HCT116 (cell line): ENCODE measurements at regions not wholly inside any gene's neighbourhood (a gene's known extent, or its start where the extent isn't known, plus 50 kb on each side); places are given as distances from the start of the nearest gene placed in this dataset.

Experiments
- ATAC-seq: fragments of 200-7000 bp; cut with Tn5 transposase; 2 replicates; pipeline ENCODE4 v1.9.1; 2020; ENCODE audit warnings: mild to moderate bottlenecking, moderate library complexity
- BruUV-seq: library from RNA; stranded (reverse); fragments of 400-500 nt; replicated peaks from 2 replicates; lab custom pipeline; 2021; lab: Mats Ljungman, UMichigan
- CTCF ChIA-PET: fragments of 300-600 bp; sonication (Branson Sonifier 250); formaldehyde crosslinking; loops from one replicate; lab custom pipeline; 2021; ENCODE audit warnings: antibody characterized with exemption; lab: Charles Lee
- POLR2A ChIA-PET: fragments of 300-600, 350-600 bp; sonication (Branson Sonifier 250); formaldehyde crosslinking; loops from one replicate; lab custom pipeline; 2021; ENCODE audit warnings: antibody characterized with exemption; lab: Charles Lee
- RAD21 ChIA-PET, 2 experiments: fragments of 300-600 bp; sonication (Branson Sonifier 250); formaldehyde crosslinking; loops; one replicate each; lab custom pipeline; 2023; ENCODE audit warnings: low total read pairs in 2 of 2; ENCODE audit not compliant: uncharacterized antibody in 2 of 2, unreplicated experiment in 2 of 2, low non-redundant PET in 1 of 2; lab: Charles Lee
- DNase-seq: peaks from one replicate; pipeline ENCODE4 v3.0.0-alpha.2; 2010; ENCODE audit warnings: low read depth, low spot score
- H2AFZ ChIP-seq: fragments of 200-600 bp; shearing (Covaris generic), sonication (generic); 2 replicates; pipeline ENCODE4 v1.6.1; 2017; ENCODE audit warnings: low read depth, mixed run types, mixed read lengths, antibody characterized with exemption, low read length; ENCODE audit not compliant: poor library complexity, severe bottlenecking
- H3K27ac ChIP-seq: 2 replicates; pipeline ENCODE4 v1.5.1; 2012; ENCODE audit warnings: low read depth, low read length
- H3K27me3 ChIP-seq: fragments of 200-600 bp; sonication (generic); 2 replicates; pipeline ENCODE4 v1.6.1; 2016; ENCODE audit warnings: mixed run types, low read length, mixed read lengths; ENCODE audit not compliant: insufficient read depth
- H3K36me3 ChIP-seq, 2 experiments: fragments of 200-500 bp in 1 of 2; fragments of 200-600 bp in 1 of 2; sonication (Bioruptor generic) in 1 of 2; sonication (generic) in 1 of 2; 2 replicates each; pipeline versions ENCODE4 v1.5.1 to v1.6.1; 2014 to 2016; ENCODE audit warnings: low read length in 2 of 2, inconsistent platforms in 1 of 2, mixed read lengths in 1 of 2, mixed run types in 1 of 2; ENCODE audit not compliant: insufficient read depth in 2 of 2, control insufficient read depth in 1 of 2
- H3K4me1 ChIP-seq, 2 experiments: fragments of 200-600 bp in 1 of 2; sonication (generic) in 1 of 2; 2 replicates each; pipeline versions ENCODE4 v1.5.1 to v1.6.1; 2012 to 2017; ENCODE audit warnings: low read length in 2 of 2, inconsistent platforms in 1 of 2, mild to moderate bottlenecking in 1 of 2, mixed read lengths in 1 of 2, mixed run types in 1 of 2, moderate library complexity in 1 of 2; ENCODE audit not compliant: insufficient read depth in 2 of 2, control insufficient read depth in 1 of 2
- H3K4me2 ChIP-seq: fragments of 200-600 bp; sonication (generic); 2 replicates; pipeline ENCODE4 v1.6.1; 2017; ENCODE audit warnings: mixed run types, low read length, mixed read lengths
- H3K4me3 ChIP-seq, 2 experiments: fragments of 200-600 bp in 1 of 2; sonication (generic) in 1 of 2; replicated peaks in 1 of 2; 2 replicates each; pipeline ENCODE4 v1.5.1; 2011 to 2016; ENCODE audit warnings: low read length in 2 of 2, control low read depth in 1 of 2, low read depth in 1 of 2, mild to moderate bottlenecking in 1 of 2, mixed read lengths in 1 of 2, mixed run types in 1 of 2
- H3K79me2 ChIP-seq: fragments of 200-600 bp; sonication (generic); 2 replicates; pipeline ENCODE4 v1.6.1; 2017; ENCODE audit warnings: mild to moderate bottlenecking, mixed run types, low read length, moderate library complexity, mixed read lengths; ENCODE audit not compliant: insufficient read depth
- H3K9ac ChIP-seq: fragments of 200-600 bp; sonication (generic); 2 replicates; pipeline ENCODE4 v1.6.1; 2016; ENCODE audit warnings: low read length, mixed read lengths
- H3K9me2 ChIP-seq: fragments of 200-600 bp; sonication (generic), shearing (Covaris generic); 2 replicates; pipeline ENCODE4 v1.6.1; 2017; ENCODE audit warnings: mixed run types, mild to moderate bottlenecking, moderate library complexity; ENCODE audit not compliant: insufficient read depth
- H3K9me3 ChIP-seq, 2 experiments: fragments of 200-500 bp in 1 of 2; fragments of 200-600 bp in 1 of 2; sonication (Bioruptor generic) in 1 of 2; sonication (generic) in 1 of 2; 2 replicates each; pipeline ENCODE4 v1.6.1; 2014 to 2017; ENCODE audit warnings: low read length in 2 of 2, mixed read lengths in 2 of 2, inconsistent platforms in 1 of 2, low read depth in 1 of 2, mild to moderate bottlenecking in 1 of 2, mixed run types in 1 of 2, moderate library complexity in 1 of 2; ENCODE audit not compliant: control insufficient read depth in 1 of 2, insufficient read depth in 1 of 2
- H4K20me1 ChIP-seq: fragments of 200-600 bp; sonication (generic), shearing (Covaris generic); 2 replicates; pipeline ENCODE4 v1.6.1; 2017; ENCODE audit warnings: mixed run types, mild to moderate bottlenecking, moderate library complexity; ENCODE audit not compliant: insufficient read depth
- ATF3 ChIP-seq: IDR thresholded peaks from 2 replicates; pipeline ENCODE4 v1.6.1; 2012
- EGR1 ChIP-seq: IDR thresholded peaks from 2 replicates; pipeline ENCODE4 v1.6.1; 2012; ENCODE audit warnings: low read depth
- EZH2 ChIP-seq: fragments of 200-600 bp; sonication (generic); IDR thresholded peaks from 2 replicates; pipeline ENCODE4 v1.6.1; 2017; ENCODE audit warnings: antibody characterized with exemption, mixed run types
- FOSL1 ChIP-seq: IDR thresholded peaks from 2 replicates; pipeline ENCODE4 v1.6.1; 2012; ENCODE audit warnings: low read depth
- JUND ChIP-seq: IDR thresholded peaks from 2 replicates; pipeline ENCODE4 v1.6.1; 2012
- RAD21 ChIP-seq: IDR thresholded peaks from 2 replicates; pipeline ENCODE4 v1.6.1; 2012; ENCODE audit warnings: low read depth, mild to moderate bottlenecking
- SIN3A ChIP-seq: IDR thresholded peaks from 2 replicates; pipeline ENCODE4 v1.6.1; 2012; ENCODE audit warnings: low read depth
- SP1 ChIP-seq: IDR thresholded peaks from 2 replicates; pipeline ENCODE4 v1.6.1; 2012; ENCODE audit warnings: low read depth
- ZBTB33 ChIP-seq: IDR thresholded peaks from 2 replicates; pipeline ENCODE4 v1.6.1; 2011; ENCODE audit warnings: mild to moderate bottlenecking, low read length, moderate library complexity; ENCODE audit not compliant: insufficient replicate concordance; ENCODE audit errors: extremely low read depth
- intact Hi-C: fragments of 100-400 bp; cut with micrococcal nuclease; formaldehyde crosslinking; loops from 2 replicates; pipeline ENCODE4 v1.10.0; 2022

DNA sequence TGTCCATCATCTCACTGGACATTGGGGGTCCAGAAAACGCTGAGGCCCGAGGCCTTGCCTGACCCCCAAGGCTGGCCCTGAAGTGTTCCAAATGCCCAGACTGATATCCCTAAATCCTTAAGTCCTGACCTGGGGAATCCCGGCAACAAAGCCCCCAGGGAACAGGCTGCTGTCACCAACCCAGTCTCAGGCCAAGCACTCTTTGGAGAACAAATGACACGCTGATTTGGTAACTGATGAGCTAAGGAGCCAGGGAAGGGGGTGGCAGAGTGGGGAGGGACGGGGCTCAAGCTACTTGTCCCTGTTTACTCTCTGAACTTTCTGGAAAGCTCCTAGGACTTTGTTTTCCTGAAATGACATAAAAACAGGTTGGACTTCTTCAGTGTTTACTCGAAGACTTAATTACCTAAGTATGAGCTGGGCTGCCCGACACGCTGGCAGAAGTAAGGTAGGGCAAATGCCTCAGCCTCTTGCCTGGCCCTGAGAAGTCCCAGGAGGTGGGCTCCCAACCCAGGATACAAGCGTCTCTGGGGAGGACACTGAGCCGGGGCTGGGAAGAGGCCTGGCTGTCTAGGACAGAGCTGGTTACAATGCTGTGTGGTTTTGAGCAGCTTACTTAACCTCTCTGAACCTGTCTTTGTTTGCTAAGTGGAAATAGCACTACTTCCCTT, 105.5 kb upstream of the GLI2 start:
- Histone ChIP-seq H3K9ac (no peak overlapping the region), H4K20me1 (no peaks in the 10 kb centered on the region), H3K4me3 (no peak overlapping the region), H3K27me3 (peaks cover 9% of the 10 kb centered on the region; the same call in 1 of the 2 replicates), H2AFZ (no peak overlapping the region), H3K9me3 (no peaks in the 10 kb centered on the region), H3K4me2 (no peak overlapping the region), H3K9me2 (no peaks in the 10 kb centered on the region), H3K27ac (no peak overlapping the region), H3K79me2 (no peaks in the 10 kb centered on the region), H3K4me1 (no peaks in the 10 kb centered on the region), H3K36me3 (no peaks in the 10 kb centered on the region)
- ChIA-PET POLR2A (no interaction called here), CTCF (no interaction called here), RAD21 (no interaction called here)
- TF ChIP-seq JUND (no peak), RAD21 (no peak), SIN3A (no peak), ATF3 (no peak), FOSL1 (no peak), EZH2 (no peak), EGR1 (no peak), ZBTB33 (no peak), SP1 (no peak)
- ATAC-seq (no peak), DNase-seq (no peak)
- intact Hi-C loops: no loop called here
- BruUV-seq: no TSS peak
